Astrocyte (in vitro differentiated cells and primary cell): ENCODE measurements at regions not wholly inside any gene's neighbourhood (a gene's known extent, or its start where the extent isn't known, plus 50 kb on each side); places are given as distances from the start of the nearest gene placed in this dataset.
"Not testable (repeated sequence)": the region's sequence is repeated elsewhere in the genome, so short reads cannot be mapped to it uniquely, and the experiment has no call there.

Source experiments
- CTCF ChIP-seq: IDR thresholded peaks from 2 replicates; pipeline ENCODE4 v1.5.1; 2011; ENCODE audit warnings: low read depth, mild to moderate bottlenecking, inconsistent platforms, low read length, moderate library complexity; ENCODE audit not compliant: insufficient read depth
- EZH2 ChIP-seq: IDR thresholded peaks from 2 replicates; pipeline ENCODE4 v1.6.1; 2012; ENCODE audit warnings: mild to moderate bottlenecking, low read length, inconsistent platforms; ENCODE audit not compliant: insufficient read depth

- not testable (repeated sequence) for TF ChIP-seq EZH2, CTCF
These were observed 164.5 kb downstream of the RPLP1 start for GRCh38 chr15:69617144-69617543.
